HG02970 (cell line): ENCODE measurements at regions not wholly inside any gene's neighbourhood (a gene's known extent, or its start where the extent isn't known, plus 50 kb on each side); places are given as distances from the start of the nearest gene placed in this dataset.

Experiments used
- ATAC-seq: cut with Tn5 transposase; IDR thresholded peaks from one replicate; pipeline ENCODE4 v1.9.1; 2021; ENCODE audit warnings: mild to moderate bottlenecking, moderate library complexity, moderate number of reproducible peaks; ENCODE audit not compliant: unreplicated experiment, low FRiP score

- no peak for ATAC-seq
Measured at GRCh38 chr2:241924069-241924908, 54.8 kb downstream of the RTP5 start.

GRCh38 chr2:241924909-241925250, 55.4 kb downstream of the RTP5 start:
- ATAC-seq = no peak

GRCh38 chr2:241925277-241925676, 55.7 kb downstream of the RTP5 start:
- no peak for ATAC-seq

- ATAC-seq = no peak
Measured at GRCh38 chr2:241925821-241926441, 56.4 kb downstream of the RTP5 start.

DNA sequence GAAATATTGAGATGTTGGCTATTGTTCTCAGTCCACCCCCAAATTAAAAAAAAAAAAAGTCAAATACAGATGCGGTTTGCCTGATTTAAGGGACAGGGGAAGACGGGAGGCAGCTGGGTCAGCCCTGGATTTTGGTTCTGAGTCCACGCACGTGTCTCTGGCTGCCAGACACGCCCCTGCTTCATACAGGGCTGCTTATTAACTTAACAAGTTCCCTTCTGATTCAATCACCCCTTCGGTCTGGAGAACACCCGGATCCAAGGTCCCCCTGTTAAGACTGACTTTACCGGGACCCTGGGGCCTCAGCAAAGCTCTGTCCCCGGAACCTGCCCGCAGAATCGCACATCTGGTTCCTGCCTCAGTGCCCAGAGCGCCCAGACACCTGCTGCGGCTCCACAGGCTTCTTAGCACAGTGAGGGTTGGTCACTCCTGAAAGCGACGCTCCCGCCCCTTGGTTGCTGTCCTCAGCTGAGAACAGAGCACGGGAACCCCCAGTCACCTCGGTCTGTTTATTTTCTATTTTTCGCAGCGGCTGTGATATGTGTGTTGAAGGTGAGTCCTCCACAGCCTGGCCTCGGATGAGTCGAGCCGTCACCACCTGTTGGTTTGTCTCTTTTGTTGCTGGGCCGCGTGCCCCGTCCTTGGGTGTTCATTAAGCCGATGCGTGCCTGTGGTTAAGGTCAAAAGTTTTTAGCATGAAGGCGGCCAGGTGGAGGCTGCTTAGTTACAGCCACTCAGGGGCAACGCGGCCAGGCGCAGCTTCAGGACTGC, 57.2 kb downstream of the RTP5 start:
- ATAC-seq = no peak

DNA sequence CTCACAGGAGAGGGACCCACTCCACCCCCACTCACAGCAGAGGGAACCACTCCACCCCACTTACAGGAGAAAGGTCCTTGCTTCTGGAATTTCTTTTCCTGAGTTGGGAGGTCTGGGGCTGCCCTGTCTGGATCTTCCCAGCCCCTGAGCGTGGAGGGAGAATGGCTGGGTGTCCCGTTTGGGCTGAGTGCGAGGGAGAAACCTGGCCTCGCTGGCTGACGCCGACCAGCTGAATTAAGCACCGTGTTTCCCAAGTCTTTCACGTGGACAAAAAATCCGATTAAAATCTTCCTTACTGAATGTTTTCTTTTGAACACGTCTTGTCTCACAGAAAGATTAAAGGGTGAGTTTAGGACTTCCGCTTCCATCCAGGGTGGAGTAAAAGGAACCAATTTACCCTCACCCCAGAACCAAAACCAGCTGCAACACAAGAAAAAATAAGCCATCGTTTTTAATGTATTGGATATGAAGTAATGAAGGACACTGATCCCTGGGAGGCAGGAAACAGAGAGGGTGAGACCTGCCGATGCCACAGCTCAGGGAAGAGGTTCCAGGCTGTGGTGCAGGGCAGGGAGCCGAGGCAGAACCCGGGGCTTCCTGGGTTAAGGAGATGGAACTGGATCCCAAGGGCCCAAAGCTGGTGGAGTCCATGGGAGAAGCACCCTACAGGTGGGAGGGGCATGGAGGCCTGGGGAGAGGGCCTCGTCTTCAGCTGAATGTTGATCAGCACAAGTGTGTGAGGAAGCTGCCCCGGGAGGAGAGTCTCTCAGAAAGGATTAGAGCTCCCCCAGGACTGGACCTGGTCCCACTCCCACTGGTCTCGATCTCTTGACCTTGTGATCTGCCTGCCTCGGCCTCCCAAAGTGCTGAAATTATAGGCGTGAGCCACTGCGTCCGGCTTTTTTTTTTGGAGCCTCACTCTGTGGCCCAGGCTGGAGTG, 60.3 kb downstream of the RTP5 start:
- ATAC-seq = no peak

DNA sequence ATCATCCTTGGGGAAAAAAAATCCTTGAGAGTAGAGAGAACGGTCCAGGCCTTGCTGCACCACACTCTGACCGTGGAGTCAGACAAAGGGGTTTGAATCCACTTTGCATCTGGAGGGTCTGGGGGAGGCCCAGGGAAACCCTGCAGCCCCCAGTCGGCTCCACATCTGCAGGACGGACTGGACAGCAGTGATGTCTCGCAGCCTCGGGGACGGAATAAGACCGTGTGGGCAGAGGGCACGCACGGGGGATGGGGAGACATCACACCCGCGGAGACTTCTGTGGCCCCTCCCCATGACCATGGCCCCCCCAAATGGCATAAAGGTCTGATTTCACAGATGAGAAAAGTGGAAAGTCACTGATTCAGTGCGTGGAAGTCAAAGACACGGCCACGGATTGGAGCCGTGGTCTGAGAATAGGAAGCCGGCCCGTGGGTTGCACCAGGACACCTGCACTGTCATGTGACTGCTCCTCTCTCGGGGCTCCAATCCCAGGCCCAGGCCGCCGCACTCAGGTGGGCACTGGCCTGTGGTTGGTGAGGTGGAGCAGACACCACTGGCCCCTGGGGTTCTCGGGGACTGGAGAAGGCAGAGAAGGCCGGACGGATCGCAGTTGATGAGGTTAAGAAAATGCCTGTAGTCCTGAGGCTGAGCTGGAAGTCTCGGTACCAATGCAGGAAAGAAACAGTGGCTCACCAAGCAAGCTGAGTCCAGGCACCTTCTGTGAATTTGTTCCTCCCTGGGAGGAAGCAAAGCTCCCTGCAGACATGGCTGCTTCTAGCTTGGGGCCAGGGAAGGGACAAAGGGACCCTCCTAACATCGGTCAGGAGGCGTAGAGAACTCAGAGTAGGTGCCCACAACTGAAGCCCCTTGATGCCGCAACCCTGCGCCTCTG, 61.8 kb downstream of the RTP5 start:
- ATAC-seq = no peak

DNA sequence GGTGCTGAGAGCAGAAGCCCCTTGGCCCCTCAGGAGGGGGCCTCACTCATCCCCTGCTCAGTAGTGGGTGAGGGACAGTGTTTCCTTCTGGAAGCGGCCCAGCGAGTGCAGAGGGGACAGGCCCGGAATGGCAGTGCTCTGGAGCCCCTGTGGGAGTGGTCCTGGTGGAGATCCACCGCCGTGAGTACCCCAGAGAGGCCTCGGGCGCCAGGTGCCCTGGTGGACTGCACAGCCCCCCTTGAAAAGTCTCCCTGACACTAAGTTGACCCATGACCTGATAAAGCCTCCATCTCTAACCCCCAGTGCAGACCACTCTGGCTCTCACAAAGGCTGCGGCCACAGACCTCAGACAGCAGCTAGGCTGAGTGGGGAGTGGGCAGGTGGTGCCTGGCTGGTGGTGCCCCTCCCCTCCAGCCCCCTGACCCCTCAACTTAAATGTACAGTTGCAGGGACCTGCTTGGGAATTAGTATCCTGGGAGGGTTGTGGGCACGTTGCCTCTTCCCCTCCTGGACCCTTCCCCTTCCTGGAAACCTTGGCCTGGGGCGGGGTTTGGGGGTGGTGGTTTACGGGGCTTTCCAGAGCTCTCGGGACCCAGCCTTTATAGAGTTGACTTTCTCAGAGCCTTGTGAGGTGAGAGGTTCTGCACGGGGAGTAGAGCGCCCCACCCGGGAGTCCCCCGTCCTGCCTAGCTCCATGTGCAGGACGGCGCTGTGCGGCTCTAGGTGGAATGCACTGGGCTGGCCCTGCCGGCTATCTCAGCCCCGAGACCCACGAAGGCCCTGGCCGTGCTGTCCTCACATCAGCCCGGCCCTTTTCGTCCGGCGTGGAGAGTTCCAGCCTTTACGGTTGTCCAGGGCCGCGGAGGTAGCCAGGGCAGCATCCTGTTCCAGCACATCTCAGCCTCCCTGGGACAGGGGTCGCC, 62.7 kb downstream of the RTP5 start:
- no peak for ATAC-seq

- no peak for ATAC-seq
Measured at GRCh38 chr2:241932899-241933178, 63.3 kb downstream of the RTP5 start.

GRCh38 chr2:241933179-241933911, 63.8 kb downstream of the RTP5 start:
- ATAC-seq = no peak

GRCh38 chr2:241935314-241935713, 65.8 kb downstream of the RTP5 start:
- no peak for ATAC-seq

GRCh38 chr2:241935774-241936173, 66.2 kb downstream of the RTP5 start:
- ATAC-seq = no peak

DNA sequence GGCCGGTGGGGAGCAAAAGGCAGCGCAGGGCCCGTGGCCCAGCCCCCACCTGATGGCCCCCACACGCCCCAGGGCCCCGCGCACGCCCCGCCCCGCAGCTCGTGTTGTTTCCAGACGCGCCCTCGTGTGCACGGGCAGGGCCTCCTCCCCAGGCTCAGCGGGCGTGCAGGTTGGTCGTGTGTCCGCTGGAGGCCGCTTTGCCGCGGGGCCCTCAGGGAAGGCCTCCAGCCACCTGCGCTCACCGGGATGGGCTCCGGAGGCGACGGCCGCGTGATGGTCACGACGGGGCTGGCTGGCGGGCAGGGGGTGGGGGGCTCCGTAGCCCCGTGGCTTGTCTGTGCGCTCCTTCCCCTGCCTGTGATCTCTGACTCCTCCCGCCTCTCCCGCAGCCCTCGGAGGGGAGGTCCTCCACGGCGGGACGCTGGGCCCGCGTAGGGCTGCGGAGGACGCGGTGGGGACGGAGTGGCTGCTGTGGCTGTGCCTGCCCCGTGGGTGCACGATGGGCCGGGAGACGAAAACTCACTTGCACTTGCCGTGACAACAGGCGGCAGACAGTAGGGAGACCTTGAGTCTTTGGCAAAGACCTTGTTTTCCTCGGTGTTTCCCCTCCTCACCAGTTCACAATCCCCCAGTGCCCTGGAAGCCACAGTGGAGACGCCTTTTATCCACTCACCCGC, 67.1 kb downstream of the RTP5 start:
- ATAC-seq = no peak

DNA sequence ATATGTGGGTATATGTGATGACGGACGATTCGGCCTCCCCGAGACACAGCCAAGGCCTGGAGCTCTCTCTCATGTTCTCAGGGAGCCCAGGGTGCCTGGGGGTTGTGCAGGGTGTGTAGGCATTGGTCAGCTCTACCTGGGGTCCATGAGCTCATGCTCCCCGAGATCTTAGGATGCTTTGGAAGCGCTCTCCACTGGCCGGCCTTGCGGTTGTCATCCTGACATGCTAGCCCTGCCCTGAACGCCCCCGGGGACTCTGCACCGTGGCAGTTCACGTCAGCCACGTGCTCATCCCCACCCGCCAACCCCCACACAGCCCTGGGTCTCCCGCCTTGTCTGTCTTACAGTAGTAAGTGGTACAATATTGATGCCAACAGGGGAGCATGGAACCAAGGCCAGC, 67.8 kb downstream of the RTP5 start:
- no peak for ATAC-seq

DNA sequence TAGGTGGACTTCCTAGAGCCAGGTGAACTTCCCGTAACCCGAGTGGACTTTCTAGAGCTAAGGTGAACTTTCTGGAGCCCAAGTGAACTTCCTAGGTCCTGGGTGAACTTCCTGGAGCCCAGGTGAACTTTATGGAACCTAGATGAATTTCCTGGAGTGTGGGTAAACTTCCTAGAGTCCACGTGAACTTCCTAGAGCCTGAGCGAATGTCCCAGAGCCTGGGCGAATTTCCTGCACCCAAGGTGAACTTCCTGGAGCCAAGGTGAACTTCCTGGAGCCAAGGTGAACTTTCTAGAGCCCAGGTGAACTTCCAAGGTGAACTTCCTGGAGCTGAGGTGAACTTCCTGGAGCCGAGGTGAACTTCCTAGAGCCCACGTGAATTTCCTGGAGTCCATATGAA, 70.0 kb downstream of the RTP5 start:
- ATAC-seq = no peak

GRCh38 chr2:241940329-241940728, 70.8 kb downstream of the RTP5 start:
- no peak for ATAC-seq

- no peak for ATAC-seq
Measured at GRCh38 chr2:241941691-241942301, 72.3 kb downstream of the RTP5 start.
